B cell (primary cell): ENCODE measurements at regions not wholly inside any gene's neighbourhood (a gene's known extent, or its start where the extent isn't known, plus 50 kb on each side); places are given as distances from the start of the nearest gene placed in this dataset.

Source experiments
- ATAC-seq: fragments of 200-7000 bp; cut with Tn5 transposase; one replicate; pipeline ENCODE4 v1.10.0; 2021; ENCODE audit warnings: low read depth, mild to moderate bottlenecking, moderate number of reproducible peaks, moderate library complexity
- CTCF ChIA-PET: fragments of 350-600 bp; sonication (Branson Sonifier 250); formaldehyde crosslinking; loops from one replicate; lab custom pipeline; 2021; ENCODE audit warnings: antibody characterized with exemption, inconsistent platforms; lab: Charles Lee
- POLR2A ChIA-PET: fragments of 350-600 bp; sonication (Branson Sonifier 250); formaldehyde crosslinking; loops from one replicate; lab custom pipeline; 2021; ENCODE audit warnings: antibody characterized with exemption; lab: Charles Lee
- DNase-seq: peaks from one replicate; pipeline ENCODE4 v3.0.0; 2013
- H2AFZ ChIP-seq: 2 replicates; pipeline ENCODE4 v1.6.1; 2012; ENCODE audit warnings: mild to moderate bottlenecking, low read depth, low read length; ENCODE audit not compliant: insufficient read depth, poor library complexity, severe bottlenecking
- H3K27ac ChIP-seq, 2 donors: 1 replicate in 1 of 2; 2 replicates in 1 of 2; pipeline ENCODE4 v1.5.1; 2012 to 2013; ENCODE audit warnings: low read length in 2 of 2, mild to moderate bottlenecking in 2 of 2, moderate library complexity in 1 of 2
- H3K27me3 ChIP-seq, 4 experiments: fragments of 200-600 bp in 1 of 4; sonication (generic) in 1 of 4; replicated peaks in 1 of 4; 1 replicate in 2 of 4; 2 replicates in 2 of 4; pipeline versions ENCODE4 v1.6.1 to v1.7.0; 2013 to 2016; ENCODE audit warnings: low read length in 3 of 4, mild to moderate bottlenecking in 2 of 4, mixed read lengths in 1 of 4, moderate library complexity in 1 of 4; ENCODE audit not compliant: insufficient read depth in 4 of 4, control insufficient read depth in 3 of 4; ENCODE audit errors: control extremely low read depth in 1 of 4
- H3K36me3 ChIP-seq, 2 experiments: replicated peaks in 1 of 2; 1 replicate in 1 of 2; 2 replicates in 1 of 2; pipeline versions ENCODE4 v1.6.1 to v1.7.1; 2013; ENCODE audit warnings: low read length in 1 of 2; ENCODE audit not compliant: insufficient read depth in 2 of 2, control insufficient read depth in 1 of 2; ENCODE audit errors: control extremely low read depth in 1 of 2, extremely low read depth in 1 of 2
- H3K4me1 ChIP-seq, 2 donors: fragments of 200-600 bp in 1 of 2; sonication (generic) in 1 of 2; 1 replicate in 1 of 2; 2 replicates in 1 of 2; pipeline versions ENCODE4 v1.5.1 to v1.6.1; 2013 to 2017; ENCODE audit warnings: low read length in 2 of 2; ENCODE audit not compliant: control insufficient read depth in 2 of 2, insufficient read depth in 2 of 2
- H3K4me2 ChIP-seq: replicated peaks from 2 replicates; pipeline ENCODE3; 2012; ENCODE audit warnings: mild to moderate bottlenecking, low read depth, low read length; ENCODE audit not compliant: poor library complexity, severe bottlenecking
- H3K4me3 ChIP-seq, 5 experiments: fragments of 200-600 bp in 1 of 5; sonication (generic) in 1 of 5; 1 replicate in 3 of 5; 2 replicates in 2 of 5; pipeline versions ENCODE4 v1.5.1 to v1.7.0; 2011 to 2016; ENCODE audit warnings: low read length in 4 of 5, mild to moderate bottlenecking in 4 of 5, low read depth in 2 of 5, control low read depth in 1 of 5, moderate library complexity in 1 of 5; ENCODE audit not compliant: insufficient read depth in 1 of 5; ENCODE audit errors: control extremely low read depth in 1 of 5, extremely low read depth in 1 of 5
- H3K79me2 ChIP-seq: fragments of 200-600 bp; sonication (generic); one replicate; pipeline ENCODE4 v1.6.0; 2016; ENCODE audit warnings: low read length; ENCODE audit not compliant: control insufficient read depth, insufficient read depth
- H3K9ac ChIP-seq: fragments of 200-600 bp; sonication (generic); 2 replicates; pipeline ENCODE4 v1.6.1; 2017; ENCODE audit warnings: mild to moderate bottlenecking, low read length, moderate library complexity
- H3K9me3 ChIP-seq, 3 donors: one replicate each; pipeline versions ENCODE4 v1.6.1 to v1.7.1; 2013; ENCODE audit warnings: low read length in 2 of 3; ENCODE audit not compliant: control insufficient read depth in 2 of 3, insufficient read depth in 1 of 3; ENCODE audit errors: control extremely low read depth in 1 of 3
- H4K20me1 ChIP-seq: 2 replicates; pipeline ENCODE4 v1.6.0; 2012; ENCODE audit warnings: mild to moderate bottlenecking, low read length; ENCODE audit not compliant: insufficient read depth, control insufficient read depth, poor library complexity, severe bottlenecking
- H3K27ac Mint-ChIP-seq: one replicate; pipeline ENCODE4 v1.8.0; 2021; ENCODE audit warnings: mixed read lengths
- H3K27me3 Mint-ChIP-seq: one replicate; pipeline ENCODE4 v1.8.0; 2021; ENCODE audit warnings: mixed read lengths
- H3K4me1 Mint-ChIP-seq: one replicate; pipeline ENCODE4 v1.8.0; 2021; ENCODE audit warnings: mixed read lengths
- H3K4me3 Mint-ChIP-seq: one replicate; pipeline ENCODE4 v1.8.0; 2021; ENCODE audit warnings: mixed read lengths
- H3K9me3 Mint-ChIP-seq: one replicate; pipeline ENCODE4 v1.8.0; 2022; ENCODE audit warnings: mixed read lengths; ENCODE audit not compliant: insufficient read depth
- CTCF ChIP-seq: fragments of 200-600 bp; IDR thresholded peaks from one replicate; pipeline ENCODE4 v1.8.0; 2022; ENCODE audit warnings: antibody characterized with exemption, mild to moderate bottlenecking
- EZH2 ChIP-seq: IDR thresholded peaks from 2 replicates; pipeline ENCODE4 v1.6.1; 2012; ENCODE audit warnings: borderline replicate concordance, low read depth, mild to moderate bottlenecking, moderate library complexity, low read length; ENCODE audit not compliant: insufficient read depth, poor library complexity, severe bottlenecking
- WGBS: methylation state at CpG from one replicate; pipeline ENCODE4 v1.1.5; 2013; ENCODE audit warnings: missing lambda C conversion rate; ENCODE audit not compliant: insufficient coverage; 5-methylcytosine and 5-hydroxymethylcytosine counted together
- intact Hi-C: fragments of 100-400 bp; cut with micrococcal nuclease; formaldehyde crosslinking; loops from one replicate; pipeline ENCODE4 v1.10.0; 2022

- no peak overlapping the region for H3K27ac ChIP-seq
- Mint-ChIP-seq H3K27ac (no peak overlapping the region), H3K4me1 (no peaks in the 10 kb centered on the region), H3K4me3 (no peak overlapping the region), H3K9me3 (peaks cover 5% of the 10 kb centered on the region), H3K27me3 (no peaks in the 10 kb centered on the region)
- no peak overlapping the region for H2AFZ ChIP-seq
- POLR2A ChIA-PET: no interaction called here
- no peak overlapping the region for H3K4me3 ChIP-seq
- no peaks in the 10 kb centered on the region for H3K79me2 ChIP-seq
- TF ChIP-seq EZH2: no peak
- TF ChIP-seq CTCF: no peak
- CTCF ChIA-PET: no interaction called here
- no peaks in the 10 kb centered on the region for H3K4me1 ChIP-seq
- no peak for DNase-seq
- no peak for ATAC-seq
- no peak overlapping the region for H3K9ac ChIP-seq
- H3K9me3 ChIP-seq: peaks cover 0 to 7% (median 3%) of the 10 kb centered on the region in 3 donors
- H4K20me1 ChIP-seq: no peaks in the 10 kb centered on the region
- no peaks in the 10 kb centered on the region for H3K36me3 ChIP-seq
- no peaks in the 10 kb centered on the region for H3K27me3 ChIP-seq
- H3K4me2 ChIP-seq: no peak overlapping the region
- intact Hi-C loops: no loop called here
These were observed 417.0 kb upstream of the NRXN1 start for GRCh38 chr2:51448911-51449310.

GRCh38 chr2:51441786-51442185 lies 409.9 kb upstream of the NRXN1 start:
- CTCF ChIA-PET: no interaction called here
- Mint-ChIP-seq H3K4me1 (no peaks in the 10 kb centered on the region), H3K9me3 (peaks cover 4% of the 10 kb centered on the region), H3K27ac (no peak overlapping the region), H3K27me3 (no peaks in the 10 kb centered on the region), H3K4me3 (no peak overlapping the region)
- no peaks in the 10 kb centered on the region for H3K4me1 ChIP-seq
- intact Hi-C loops: no loop called here
- no peaks in the 10 kb centered on the region for H3K36me3 ChIP-seq
- H4K20me1 ChIP-seq: no peaks in the 10 kb centered on the region
- H3K9ac ChIP-seq: no peak overlapping the region
- no peaks in the 10 kb centered on the region for H3K27me3 ChIP-seq
- DNase-seq: no peak
- POLR2A ChIA-PET: no interaction called here
- no peak overlapping the region for H3K27ac ChIP-seq
- WGBS: no CpG with 5 or more reads among the region's 8 CpGs
- H3K4me3 ChIP-seq: no peak overlapping the region
- ATAC-seq: no peak
- no peak overlapping the region for H2AFZ ChIP-seq
- H3K9me3 ChIP-seq: peaks cover 0 to 2% (median 0%) of the 10 kb centered on the region in 3 donors
- no peaks in the 10 kb centered on the region for H3K79me2 ChIP-seq
- no peak for TF ChIP-seq CTCF
- H3K4me2 ChIP-seq: no peak overlapping the region
